Mucosa of descending colon (tissue), 3 donors: ENCODE measurements at regions not wholly inside any gene's neighbourhood (a gene's known extent, or its start where the extent isn't known, plus 50 kb on each side); places are given as distances from the start of the nearest gene placed in this dataset.

ENCODE experiments used
- ATAC-seq: fragments of 200-7000 bp; cut with Tn5 transposase; one replicate; pipeline ENCODE4 v1.9.1; 2020; ENCODE audit warnings: mild to moderate bottlenecking, moderate library complexity
- DNase-seq, 3 donors: peaks; one replicate each; pipeline ENCODE4 v3.0.0-alpha.2; 2020
- H3K36me3 ChIP-seq: fragments of 200-600 bp; one replicate; pipeline ENCODE4 v1.8.0; 2021; ENCODE audit warnings: low read depth, mild to moderate bottlenecking
- H3K4me1 ChIP-seq: fragments of 200-600 bp; one replicate; pipeline ENCODE4 v1.8.0; 2021; ENCODE audit warnings: low read depth, mild to moderate bottlenecking
- H3K4me3 ChIP-seq: fragments of 200-600 bp; one replicate; pipeline ENCODE4 v1.8.0; 2021; ENCODE audit warnings: mild to moderate bottlenecking
- H3K9me3 ChIP-seq: fragments of 200-600 bp; one replicate; pipeline ENCODE4 v1.8.0; 2021; ENCODE audit warnings: mild to moderate bottlenecking
- intact Hi-C, 2 donors: fragments of 100-400 bp; cut with DNase I in 1 of 2; cut with micrococcal nuclease in 1 of 2; formaldehyde crosslinking; loops; one replicate each; pipeline versions ENCODE4 v1.11.0 to v1.11.1; 2022; cut with DNase I, micrococcal nuclease
- TF ChIP-seq, protein P1 (sequence below): fragments of 200-600 bp; IDR thresholded peaks from one replicate; pipeline ENCODE4 v1.8.0; 2022; ENCODE audit warnings: antibody characterized with exemption, mild to moderate bottlenecking
- donor health status: DM: no; HTN: no; CAD: no; lungs with moderate emphysema.
- donor health status: DM: no; HTN: no; CAD: no.
- donor health status: DM: no; HTN: yes; CAD: no.

DNA sequence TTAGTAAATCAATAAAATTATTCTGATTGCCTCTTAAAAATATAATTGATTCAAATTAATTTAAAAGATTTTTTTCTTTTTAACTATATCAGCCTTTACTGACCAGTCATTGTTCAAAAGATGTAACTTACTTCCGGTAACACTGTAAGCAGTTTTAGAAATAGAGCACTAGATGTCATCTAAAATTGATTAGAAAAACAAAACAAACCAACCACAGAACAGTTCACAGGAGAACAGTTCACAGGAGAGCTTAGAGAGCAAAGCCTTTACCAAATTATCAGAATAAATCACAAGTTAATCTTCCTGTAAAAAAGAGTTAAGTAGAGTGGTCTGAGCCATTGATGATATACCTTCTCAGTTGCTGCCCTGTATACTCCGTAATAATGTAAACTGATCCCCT is 133.3 kb upstream of the DGKB start:
- Histone ChIP-seq H3K4me1 (no peaks in the 10 kb centered on the region), H3K9me3 (no peaks in the 10 kb centered on the region), H3K36me3 (no peaks in the 10 kb centered on the region), H3K4me3 (no peak overlapping the region)
- ATAC-seq (no peak), DNase-seq (no peak)
- intact Hi-C loops = no loop called here
- TF ChIP-seq, protein P1, sequence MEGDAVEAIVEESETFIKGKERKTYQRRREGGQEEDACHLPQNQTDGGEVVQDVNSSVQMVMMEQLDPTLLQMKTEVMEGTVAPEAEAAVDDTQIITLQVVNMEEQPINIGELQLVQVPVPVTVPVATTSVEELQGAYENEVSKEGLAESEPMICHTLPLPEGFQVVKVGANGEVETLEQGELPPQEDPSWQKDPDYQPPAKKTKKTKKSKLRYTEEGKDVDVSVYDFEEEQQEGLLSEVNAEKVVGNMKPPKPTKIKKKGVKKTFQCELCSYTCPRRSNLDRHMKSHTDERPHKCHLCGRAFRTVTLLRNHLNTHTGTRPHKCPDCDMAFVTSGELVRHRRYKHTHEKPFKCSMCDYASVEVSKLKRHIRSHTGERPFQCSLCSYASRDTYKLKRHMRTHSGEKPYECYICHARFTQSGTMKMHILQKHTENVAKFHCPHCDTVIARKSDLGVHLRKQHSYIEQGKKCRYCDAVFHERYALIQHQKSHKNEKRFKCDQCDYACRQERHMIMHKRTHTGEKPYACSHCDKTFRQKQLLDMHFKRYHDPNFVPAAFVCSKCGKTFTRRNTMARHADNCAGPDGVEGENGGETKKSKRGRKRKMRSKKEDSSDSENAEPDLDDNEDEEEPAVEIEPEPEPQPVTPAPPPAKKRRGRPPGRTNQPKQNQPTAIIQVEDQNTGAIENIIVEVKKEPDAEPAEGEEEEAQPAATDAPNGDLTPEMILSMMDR = no peak

DNA sequence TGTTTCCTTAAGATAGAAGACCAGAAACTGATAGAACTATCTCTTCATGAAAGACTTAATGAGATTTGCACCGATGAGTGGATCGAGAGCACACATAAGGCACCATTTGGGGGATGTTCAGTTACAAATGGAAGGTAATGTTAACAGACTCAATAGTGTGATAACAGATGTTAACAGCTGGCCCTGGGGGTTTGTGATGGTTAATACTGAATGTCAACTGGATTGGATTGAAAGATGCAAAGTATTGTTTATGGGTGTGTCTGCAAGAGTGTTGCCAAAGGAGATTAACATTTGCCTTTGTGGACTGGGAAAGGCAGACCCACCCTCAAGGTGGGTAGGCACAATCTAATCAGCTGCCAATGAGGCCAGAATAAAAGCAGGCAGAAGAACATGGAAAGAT is 130.5 kb upstream of the DGKB start:
- H3K36me3 ChIP-seq = no peaks in the 10 kb centered on the region
- no peak for DNase-seq
- no peak for ATAC-seq
- no peaks in the 10 kb centered on the region for H3K9me3 ChIP-seq
- H3K4me3 ChIP-seq = no peak overlapping the region
- TF ChIP-seq, protein P1 = no peak
- no peaks in the 10 kb centered on the region for H3K4me1 ChIP-seq
- intact Hi-C loops = no loop called here

DNA sequence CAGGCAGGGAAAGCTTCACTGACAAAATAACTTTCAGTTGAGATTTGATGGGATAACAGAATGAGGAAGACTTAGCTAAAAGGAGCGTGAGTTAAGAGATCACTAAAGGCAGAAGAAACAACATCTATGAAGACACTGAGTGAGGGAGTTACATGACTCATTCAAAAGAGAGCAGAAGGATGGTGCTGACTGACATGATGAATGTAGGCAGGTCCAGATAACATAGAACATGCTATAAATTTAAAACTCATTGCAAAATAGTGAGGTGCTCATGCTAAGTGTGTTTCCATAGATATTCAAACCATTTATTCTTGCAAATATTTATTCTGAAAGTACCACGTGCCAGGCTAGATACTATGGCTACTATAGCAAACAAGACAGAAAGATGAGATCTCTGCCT is 116.4 kb upstream of the DGKB start:
- Histone ChIP-seq H3K36me3 (no peaks in the 10 kb centered on the region), H3K4me3 (no peak overlapping the region), H3K4me1 (peaks cover 6% of the 10 kb centered on the region), H3K9me3 (no peaks in the 10 kb centered on the region)
- intact Hi-C loops = loop anchor here in 1 of 2 donors (10.0 kb wide), 1 partner anchor 1734 kb away; no protein-coding TSS in a partner anchor
- ATAC-seq (no peak), DNase-seq (no peak)
- TF ChIP-seq, protein P1 = no peak

DNA sequence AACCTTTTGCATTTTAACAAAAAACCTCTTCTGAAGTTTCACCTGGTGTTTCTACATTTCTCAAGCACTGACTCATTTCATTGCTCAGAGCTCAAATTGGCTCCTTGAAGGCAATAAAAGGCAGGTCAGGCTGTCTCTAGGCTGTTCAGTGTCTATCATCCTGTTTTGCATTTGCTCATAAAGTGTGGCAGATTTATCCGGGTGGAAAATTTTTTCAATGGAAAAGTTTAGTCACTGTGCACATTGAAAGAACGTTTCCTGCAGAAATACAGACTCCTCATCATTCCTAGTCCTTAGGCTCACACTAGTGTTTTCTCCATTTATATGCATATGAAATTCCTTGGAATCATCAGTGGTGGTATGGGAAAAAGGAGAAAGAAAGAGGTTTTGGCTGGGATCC is 114.2 kb upstream of the DGKB start:
- ATAC-seq (peak; percentile 84), DNase-seq (no peak)
- H3K9me3 ChIP-seq = no peaks in the 10 kb centered on the region
- TF ChIP-seq, protein P1 = no peak
- no peak overlapping the region for H3K4me3 ChIP-seq
- H3K4me1 ChIP-seq = peaks cover 6% of the 10 kb centered on the region
- intact Hi-C loops = loop anchor here in 1 of 2 donors (10.0 kb wide), 1 partner anchor 1732 kb away; no protein-coding TSS in a partner anchor
- no peaks in the 10 kb centered on the region for H3K36me3 ChIP-seq

DNA sequence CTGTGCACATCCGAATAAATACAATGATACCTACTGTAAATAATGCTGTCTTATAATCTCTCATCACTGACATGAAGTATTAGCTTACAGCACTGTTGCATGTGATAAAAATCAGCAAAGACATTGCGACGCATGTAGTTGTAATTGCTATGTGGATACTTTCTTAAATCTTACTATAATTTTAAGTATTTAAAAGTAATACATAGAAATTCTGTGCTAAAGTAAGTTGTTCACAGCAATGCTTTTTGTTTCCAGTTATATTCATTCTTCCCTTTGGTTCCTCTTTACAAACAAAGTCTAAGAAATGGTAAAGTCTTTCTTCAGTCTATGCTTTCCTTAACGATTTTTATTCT is 113.7 kb upstream of the DGKB start:
- no peak for ATAC-seq
- DNase-seq = no peak
- H3K4me1 ChIP-seq = peaks cover 6% of the 10 kb centered on the region
- no peaks in the 10 kb centered on the region for H3K36me3 ChIP-seq
- intact Hi-C loops = loop anchor here in 1 of 2 donors (10.0 kb wide), 1 partner anchor 1731 kb away; no protein-coding TSS in a partner anchor
- TF ChIP-seq, protein P1 = no peak
- no peaks in the 10 kb centered on the region for H3K9me3 ChIP-seq
- H3K4me3 ChIP-seq = no peak overlapping the region
